ENCODE measurements at regions not wholly inside any gene's neighbourhood (a gene's known extent, or its start where the extent isn't known, plus 50 kb on each side); places are given as distances from the start of the nearest gene placed in this dataset.
"Not testable (repeated sequence)": the region's sequence is repeated elsewhere in the genome, so short reads cannot be mapped to it uniquely, and the experiment has no call there.

GRCh38 chr2:215631696-215632095 lies 195.8 kb upstream of the FN1 start:
- no peak for TF ChIP-seq CTCF (IDR thresholded peaks at IDR 0.05; ENCODE audit: insufficient read depth, low read depth, low read length)
- DNase-seq (ENCODE audit: low read depth): no peak
- Histone ChIP-seq H3K4me3 (ENCODE audit: low read depth, low read length) (no peak overlapping the region), H3K36me3 (ENCODE audit: control insufficient read depth, insufficient read depth, low read length) (no peaks in the 10 kb centered on the region), H3K27me3 (ENCODE audit: control insufficient read depth, insufficient read depth, low read length) (no peaks in the 10 kb centered on the region)
- ChIA-PET CTCF (no interaction called here), POLR2A (no interaction called here)

DNA sequence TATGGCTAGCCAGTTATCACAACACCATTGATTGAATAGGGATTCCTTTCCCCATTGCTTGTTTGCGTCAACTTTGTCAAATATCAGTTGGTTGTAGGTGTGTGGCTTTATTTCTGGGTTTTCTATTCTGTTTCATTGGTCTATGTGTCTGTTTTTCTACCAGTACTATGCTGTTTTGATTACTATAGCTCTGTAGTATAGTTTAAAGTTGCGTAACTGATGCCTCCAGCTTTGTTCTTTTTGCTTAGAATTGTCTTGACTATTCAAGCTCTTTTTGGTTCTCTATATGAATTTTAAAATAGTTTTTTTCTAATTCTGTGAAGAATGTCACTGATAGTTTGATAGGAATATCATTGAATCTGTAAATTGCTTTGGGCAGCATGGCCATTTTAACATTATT lies 194.9 kb upstream of the FN1 start:
- POLR2A ChIA-PET; H3K36me3 ChIP-seq (ENCODE audit: control insufficient read depth, insufficient read depth, low read length): not testable (repeated sequence)

DNA sequence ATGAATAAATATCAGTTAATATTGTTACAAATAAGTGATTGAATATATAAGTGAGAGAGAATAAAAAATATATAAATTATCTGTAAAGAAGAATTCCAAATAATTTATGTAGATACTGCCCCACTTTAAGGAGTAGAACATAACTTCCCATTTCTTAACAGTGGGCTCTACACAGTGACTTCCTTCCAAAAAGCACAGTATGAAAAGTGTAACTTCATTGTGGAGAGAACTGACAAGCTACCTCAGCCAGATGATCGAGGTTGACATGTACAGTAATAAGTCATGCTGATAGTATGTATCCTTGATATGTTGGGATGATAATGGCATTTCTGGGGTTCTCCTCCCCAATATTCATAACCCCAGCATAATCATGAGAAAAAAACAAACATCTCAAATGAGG lies 191.9 kb upstream of the FN1 start:
- no peak overlapping the region for H3K4me3 ChIP-seq (ENCODE audit: low read depth, low read length)
- TF ChIP-seq CTCF (IDR thresholded peaks at IDR 0.05; ENCODE audit: insufficient read depth, low read depth, low read length): no peak
- no peaks in the 10 kb centered on the region for H3K36me3 ChIP-seq (ENCODE audit: control insufficient read depth, insufficient read depth, low read length)
- ChIA-PET CTCF (no interaction called here), POLR2A (no interaction called here)
- no peaks in the 10 kb centered on the region for H3K27me3 ChIP-seq (ENCODE audit: control insufficient read depth, insufficient read depth, low read length)
- DNase-seq (ENCODE audit: low read depth): no peak

More for the DNA sequence above, 194.9 kb upstream of the FN1 start:
- H3K27me3 ChIP-seq (ENCODE audit: control insufficient read depth, insufficient read depth, low read length); H3K4me3 ChIP-seq (ENCODE audit: low read depth, low read length); DNase-seq (ENCODE audit: low read depth): not testable (repeated sequence)
- CTCF ChIA-PET: interaction anchor here (0.5 kb wide), 1 partner anchor 9 kb away, joined by 3 read pairs; no protein-coding TSS in a partner anchor

- CTCF ChIA-PET: interaction anchor here (0.6 kb wide), 1 partner anchor 48 kb away, joined by 3 read pairs; no protein-coding TSS in a partner anchor
- POLR2A ChIA-PET: no interaction called here
- TF ChIP-seq CTCF (IDR thresholded peaks at IDR 0.05; ENCODE audit: insufficient read depth, low read depth, low read length): no peak
- no peaks in the 10 kb centered on the region for H3K36me3 ChIP-seq (ENCODE audit: control insufficient read depth, insufficient read depth, low read length)
- H3K4me3 ChIP-seq (ENCODE audit: low read depth, low read length): no peak overlapping the region
- peak; percentile 37 for DNase-seq (ENCODE audit: low read depth)
- no peaks in the 10 kb centered on the region for H3K27me3 ChIP-seq (ENCODE audit: control insufficient read depth, insufficient read depth, low read length)
Measured at GRCh38 chr2:215626812-215627281, 191.0 kb upstream of the FN1 start.

DNA sequence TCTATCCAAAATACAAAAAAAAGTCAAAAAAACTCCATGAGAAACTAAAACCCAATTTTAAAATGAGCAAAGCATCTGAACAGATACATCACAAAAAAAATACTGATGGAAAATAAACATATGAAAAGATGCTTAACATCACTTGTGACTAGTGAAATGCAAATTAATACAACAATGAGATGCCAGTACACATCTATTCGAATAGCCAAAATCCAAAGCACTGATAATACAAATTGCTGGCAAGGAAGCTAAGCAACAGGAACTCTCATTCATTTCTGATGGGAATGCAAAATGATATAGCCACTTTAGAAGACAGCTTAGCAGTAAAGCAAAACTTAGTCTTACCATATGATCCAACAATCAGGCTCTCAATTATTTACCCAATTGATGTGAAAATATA lies 190.2 kb upstream of the FN1 start:
- TF ChIP-seq CTCF (IDR thresholded peaks at IDR 0.05; ENCODE audit: insufficient read depth, low read depth, low read length): no peak
- POLR2A ChIA-PET: interaction anchor here (0.8 kb wide), 1 partner anchor 42 kb away, joined by 4 read pairs; no protein-coding TSS in a partner anchor
- no peak for DNase-seq (ENCODE audit: low read depth)
- H3K4me3 ChIP-seq (ENCODE audit: low read depth, low read length): no peak overlapping the region
- H3K27me3 ChIP-seq (ENCODE audit: control insufficient read depth, insufficient read depth, low read length): no peaks in the 10 kb centered on the region
- no peaks in the 10 kb centered on the region for H3K36me3 ChIP-seq (ENCODE audit: control insufficient read depth, insufficient read depth, low read length)
- CTCF ChIA-PET: no interaction called here

GRCh38 chr2:215625207-215625606 lies 189.3 kb upstream of the FN1 start:
- TF ChIP-seq CTCF (IDR thresholded peaks at IDR 0.05; ENCODE audit: insufficient read depth, low read depth, low read length): no peak
- no peaks in the 10 kb centered on the region for H3K36me3 ChIP-seq (ENCODE audit: control insufficient read depth, insufficient read depth, low read length)
- no peaks in the 10 kb centered on the region for H3K27me3 ChIP-seq (ENCODE audit: control insufficient read depth, insufficient read depth, low read length)
- CTCF ChIA-PET: interaction anchor here (0.6 to 1.6 kb wide), 5 partner anchors 12 to 583 kb away, joined by 3 to 5 read pairs (median 3); no protein-coding TSS in a partner anchor
- POLR2A ChIA-PET: interaction anchor here (0.6 to 1.0 kb wide), 2 partner anchors 51 to 194 kb away, joined by 3 to 6 read pairs; no protein-coding TSS in a partner anchor
- H3K4me3 ChIP-seq (ENCODE audit: low read depth, low read length): no peak overlapping the region
- DNase-seq (ENCODE audit: low read depth): no peak

All from BJ (cell line).